Sigmoid colon (tissue), 4 donors: ENCODE measurements at regions not wholly inside any gene's neighbourhood (a gene's known extent, or its start where the extent isn't known, plus 50 kb on each side); places are given as distances from the start of the nearest gene placed in this dataset.

Source experiments
- CTCF ChIP-seq, 4 experiments: fragments of 450-650 bp in 3 of 4; fragments of 200-600 bp in 1 of 4; IDR thresholded peaks; one replicate each; pipeline ENCODE4 v1.5.1; 2016 to 2019; ENCODE audit warnings: antibody characterized with exemption in 4 of 4, mild to moderate bottlenecking in 3 of 4, moderate library complexity in 2 of 4
- EP300 ChIP-seq, 4 donors: sonication (generic); formaldehyde crosslinking; IDR thresholded peaks; one replicate each; pipeline ENCODE4 v1.6.1; 2017; ENCODE audit warnings: antibody characterized with exemption in 4 of 4
- POLR2A ChIP-seq, 2 donors: fragments of 450-650 bp; IDR thresholded peaks; one replicate each; pipeline ENCODE4 v1.6.1; 2016; ENCODE audit warnings: antibody characterized with exemption in 2 of 2, mild to moderate bottlenecking in 2 of 2, moderate library complexity in 2 of 2
- POLR2AphosphoS5 ChIP-seq, 4 donors: sonication (generic); formaldehyde crosslinking; IDR thresholded peaks; one replicate each; pipeline ENCODE4 v1.6.1; 2017; ENCODE audit warnings: antibody characterized with exemption in 4 of 4

GRCh38 chr2:225889452-225889851 lies 489.9 kb downstream of the NYAP2 start:
- TF ChIP-seq CTCF (IDR thresholded peaks at IDR 0.05) (peak; percentile 34 to 86 (median 74)), POLR2A (IDR thresholded peaks at IDR 0.05) (no peak), EP300 (IDR thresholded peaks at IDR 0.05) (no peak), POLR2AphosphoS5 (IDR thresholded peaks at IDR 0.05) (peak in 2 of 4 donors; percentile 6 to 20)
